ENCODE measurements at regions not wholly inside any gene's neighbourhood (a gene's known extent, or its start where the extent isn't known, plus 50 kb on each side); places are given as distances from the start of the nearest gene placed in this dataset.

- DNase-seq = no peak
Observed at GRCh38 chrX:42946544-42947194, 168.7 kb upstream of the PPP1R2C start.

DNA sequence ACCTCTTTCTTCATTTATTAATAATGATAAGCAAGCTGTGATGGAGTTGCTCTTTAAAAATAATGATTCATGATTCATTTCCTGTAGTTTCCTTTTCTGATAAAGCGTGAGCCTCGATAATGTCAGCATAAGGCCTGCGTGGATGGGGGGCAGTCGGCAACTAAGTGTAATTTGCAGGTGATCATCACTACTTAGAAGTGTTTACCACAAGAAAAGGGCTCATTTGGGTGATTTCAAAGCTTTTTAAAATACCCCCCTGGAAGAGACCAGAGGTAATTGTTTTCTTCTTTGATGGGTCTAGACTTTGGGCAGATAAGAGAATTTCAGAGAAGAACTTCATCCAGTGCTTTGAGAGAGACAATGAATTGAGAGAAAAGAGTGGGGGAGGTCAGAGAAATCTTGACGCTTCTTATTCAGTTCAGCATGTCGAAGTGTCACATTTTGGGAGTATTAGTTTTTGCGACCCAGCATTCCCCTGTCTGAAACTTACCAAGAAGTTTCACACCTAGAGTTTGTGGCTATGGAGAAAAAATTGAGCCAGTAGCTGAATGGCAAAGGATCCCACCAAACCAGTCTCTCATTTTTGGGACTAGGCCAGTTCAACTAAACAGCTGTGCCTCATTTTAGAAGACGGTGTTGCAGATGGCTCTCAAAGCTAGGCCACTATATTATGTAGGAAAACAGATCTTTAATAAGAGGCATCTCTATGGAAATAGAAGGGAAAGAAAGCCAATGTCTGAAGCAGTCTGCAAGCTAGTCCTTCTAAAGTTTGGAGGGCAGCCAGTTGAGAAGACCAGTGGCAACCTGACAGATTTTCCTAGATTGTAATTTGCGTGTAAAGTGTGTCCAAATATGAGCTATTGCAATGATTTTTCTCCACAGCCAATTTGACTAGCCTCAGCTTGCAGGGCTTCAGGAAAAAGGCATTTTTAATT is 171.0 kb upstream of the PPP1R2C start:
- DNase-seq = no peak

DNA sequence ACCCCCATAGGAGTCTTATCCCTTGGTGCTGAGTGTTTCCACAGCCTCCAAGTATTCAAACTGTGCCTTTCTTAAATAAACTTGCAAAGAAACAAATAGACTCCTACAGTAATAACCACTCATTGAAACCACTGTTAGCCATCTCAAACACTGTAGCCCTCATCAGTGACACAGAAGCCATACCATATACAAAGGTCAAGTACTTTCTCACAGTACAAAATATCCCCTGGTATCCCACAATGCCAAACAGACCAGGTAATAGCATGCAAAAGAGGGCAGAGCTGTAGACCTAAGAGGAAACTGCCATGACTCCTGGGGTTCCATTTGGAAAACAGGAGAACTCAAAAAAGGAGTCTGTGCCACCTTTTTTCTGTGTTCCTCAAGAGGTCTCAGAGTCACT is 173.8 kb upstream of the PPP1R2C start:
- no peak for DNase-seq

GRCh38 chrX:42952621-42953020 is 174.7 kb upstream of the PPP1R2C start:
- no peak for DNase-seq

- DNase-seq = no peak
Observed at GRCh38 chrX:42954880-42955279, 176.9 kb upstream of the PPP1R2C start.

GRCh38 chrX:42955349-42955748 is 177.4 kb upstream of the PPP1R2C start:
- DNase-seq = peak in 3 of 4 experiments; percentile 6 to 46 (median 24)

GRCh38 chrX:42967681-42968300 is 189.8 kb upstream of the PPP1R2C start:
- peak; percentile 25 to 71 (median 55) for DNase-seq

DNA sequence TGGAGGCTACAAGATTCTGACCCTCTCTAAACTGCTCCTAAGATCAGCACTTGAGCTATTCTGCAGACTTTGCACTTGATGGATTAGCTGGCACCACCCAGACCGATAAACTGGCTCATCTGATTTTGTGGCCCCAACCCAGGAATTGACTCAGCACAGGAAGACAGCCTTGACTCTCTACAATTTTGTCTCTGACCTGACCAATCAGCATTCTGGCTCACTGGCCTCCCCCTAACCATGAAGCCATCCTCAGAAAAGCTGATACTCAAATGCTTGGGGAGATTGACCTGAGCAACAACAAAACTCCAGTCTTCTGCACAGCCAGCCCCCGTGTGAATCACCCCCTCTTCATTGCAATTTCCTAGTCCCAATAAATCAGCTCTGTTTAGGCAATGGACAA is 195.4 kb upstream of the PPP1R2C start:
- DNase-seq = no peak

DNA sequence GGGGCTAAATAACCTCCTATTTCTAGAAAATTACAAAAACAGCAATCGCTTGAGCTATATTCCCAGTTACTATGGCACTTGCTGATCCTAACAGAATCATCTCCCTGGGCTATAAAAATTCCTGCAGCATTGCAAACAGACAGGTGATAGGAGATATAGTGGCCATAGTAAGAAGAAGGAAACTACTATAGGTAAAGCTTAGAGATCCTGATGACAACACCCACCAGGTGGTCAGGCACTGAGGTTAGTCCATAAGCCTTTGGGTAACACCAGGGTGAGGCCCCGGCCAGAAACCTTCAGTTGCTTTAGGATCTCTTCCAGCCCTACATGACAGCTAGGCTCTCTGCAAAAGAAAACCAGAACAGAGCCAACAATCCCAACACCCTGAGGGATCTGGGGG is 197.9 kb upstream of the PPP1R2C start:
- no peak for DNase-seq

- no peak for DNase-seq
Observed at GRCh38 chrX:42976746-42977366, 198.9 kb upstream of the PPP1R2C start.

GRCh38 chrX:42978655-42979379 is 200.9 kb upstream of the PPP1R2C start:
- DNase-seq = no peak

DNA sequence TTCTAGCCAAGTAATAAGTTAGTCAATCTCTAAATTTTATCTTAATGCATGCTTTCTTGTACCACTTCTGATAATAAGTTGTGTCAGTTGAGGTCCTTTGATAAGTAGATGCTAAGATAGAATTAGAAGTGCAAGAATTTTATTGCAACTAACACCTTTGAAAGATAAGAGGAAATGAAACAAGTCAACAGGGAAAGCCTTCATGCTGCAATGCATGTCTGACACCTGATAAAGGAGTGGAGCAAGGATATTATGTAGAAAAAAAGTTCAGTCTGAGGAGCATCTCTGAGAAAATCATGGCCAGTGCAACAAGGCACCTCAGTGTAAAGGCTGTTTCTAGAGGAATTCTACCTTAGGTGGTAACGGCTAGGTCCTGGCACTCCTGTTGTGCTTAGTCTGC is 210.7 kb upstream of the PPP1R2C start:
- DNase-seq = no peak

- DNase-seq = no peak
Observed at GRCh38 chrX:42992199-42992943, 214.4 kb upstream of the PPP1R2C start.

GRCh38 chrX:42996861-42997260 is 218.9 kb upstream of the PPP1R2C start:
- DNase-seq = no peak

GRCh38 chrX:43000121-43000520 is 222.2 kb upstream of the PPP1R2C start:
- no peak for DNase-seq

DNA sequence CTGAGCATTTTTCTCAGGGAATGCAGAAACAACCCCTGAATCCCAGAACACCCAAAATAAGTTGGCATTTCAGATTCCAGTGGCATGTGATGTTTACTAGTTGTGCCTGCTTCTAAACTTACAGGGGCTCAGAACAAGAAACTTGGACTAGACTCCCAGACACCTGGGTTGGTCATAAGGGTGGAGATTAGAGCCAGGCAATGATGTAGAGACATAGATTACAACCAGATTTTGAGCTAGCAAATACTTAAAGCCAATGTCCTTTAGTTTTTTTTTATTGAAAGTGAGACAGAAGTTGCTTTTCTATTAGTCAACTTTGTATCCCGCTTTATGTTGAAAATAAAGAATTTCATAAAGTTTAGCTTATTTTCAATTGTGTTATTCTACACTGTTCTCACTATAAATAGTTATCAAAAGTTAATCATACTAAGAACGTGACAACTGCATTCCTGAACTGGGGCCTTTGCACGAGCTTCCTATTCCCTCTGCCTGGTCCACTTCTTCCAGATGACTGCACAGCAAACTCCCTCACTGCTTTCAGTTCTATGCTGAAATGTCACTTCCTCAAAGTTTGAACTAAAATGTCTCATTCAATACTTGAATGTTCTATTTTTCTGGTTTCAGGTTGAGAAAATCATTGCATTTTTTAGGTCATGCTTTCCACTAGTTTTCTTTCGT is 224.7 kb upstream of the PPP1R2C start:
- peak in 3 of 4 experiments; percentile 4 to 39 (median 10) for DNase-seq

- DNase-seq = no peak
Observed at GRCh38 chrX:43003204-43003565, 225.2 kb upstream of the PPP1R2C start.

DNA sequence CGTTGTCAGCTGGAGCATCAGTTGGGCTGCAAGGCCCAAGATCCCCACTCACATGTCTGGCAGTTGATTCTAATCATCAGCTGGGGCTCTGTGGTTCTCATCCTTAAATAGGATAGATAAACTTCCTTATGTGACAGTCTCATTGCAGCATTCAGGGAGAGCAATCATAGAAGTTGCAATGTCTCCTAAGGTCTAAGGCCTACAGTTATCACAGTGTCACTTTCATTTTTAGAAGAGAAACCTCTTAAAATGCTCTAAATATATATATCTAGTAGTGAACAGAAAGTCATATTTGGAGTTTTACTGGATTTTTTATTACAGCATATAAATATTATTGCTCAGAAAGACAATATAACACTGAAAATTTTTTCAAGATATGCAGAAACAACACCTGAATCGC is 226.0 kb upstream of the PPP1R2C start:
- no peak for DNase-seq

DNA sequence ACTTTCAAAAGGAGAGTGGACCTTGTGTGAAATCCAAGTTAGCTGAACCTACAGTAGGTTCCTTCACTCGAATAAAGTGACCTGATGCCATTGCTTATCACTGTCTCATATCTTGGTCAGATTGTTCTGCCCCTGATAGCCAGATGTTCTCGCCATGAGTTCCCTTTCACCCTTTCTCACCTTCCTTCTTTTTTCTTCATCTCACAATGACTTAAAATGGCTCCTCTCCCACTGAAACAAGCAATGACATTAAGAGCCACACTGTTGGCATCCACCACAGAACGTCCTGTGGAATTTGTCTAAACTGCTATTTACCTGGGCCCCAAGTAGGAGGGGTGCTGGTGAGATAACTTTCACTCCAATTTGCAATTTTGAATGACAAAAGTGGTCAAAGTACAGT is 227.6 kb upstream of the PPP1R2C start:
- no peak for DNase-seq

- DNase-seq = no peak
Observed at GRCh38 chrX:43008356-43008755, 230.4 kb upstream of the PPP1R2C start.

GRCh38 chrX:43016021-43016420 is 238.1 kb upstream of the PPP1R2C start:
- no peak for DNase-seq

Measured in suppressor macrophage (primary cell).